Tibial nerve (tissue), 4 donors: ENCODE measurements at regions not wholly inside any gene's neighbourhood (a gene's known extent, or its start where the extent isn't known, plus 50 kb on each side); places are given as distances from the start of the nearest gene placed in this dataset.

Experiments
- DNase-seq, 2 donors: peaks; one replicate each; pipeline ENCODE4 v3.0.0-alpha.2; 2019; ENCODE audit warnings: low spot score in 2 of 2
- H3K27ac ChIP-seq, 4 donors: fragments of 200-600 bp; sonication (generic) in 3 of 4; one replicate each; pipeline ENCODE4 v1.5.1; 2017 to 2019; ENCODE audit warnings: mild to moderate bottlenecking in 1 of 4
- H3K27me3 ChIP-seq, 2 donors: fragments of 200-600 bp; sonication (generic) in 1 of 2; one replicate each; pipeline versions ENCODE4 v1.5.1 to v1.6.0; 2017 to 2019
- H3K36me3 ChIP-seq, 3 donors: fragments of 200-600 bp; sonication (generic); one replicate each; pipeline ENCODE4 v1.5.1; 2018 to 2019
- H3K4me1 ChIP-seq, 4 donors: fragments of 200-600 bp; sonication (generic) in 3 of 4; one replicate each; pipeline ENCODE4 v1.5.1; 2017 to 2019
- H3K4me3 ChIP-seq, 4 donors: fragments of 200-600 bp; sonication (generic) in 3 of 4; one replicate each; pipeline ENCODE4 v1.5.1; 2017 to 2019; ENCODE audit warnings: mild to moderate bottlenecking in 1 of 4, moderate library complexity in 1 of 4
- H3K9me3 ChIP-seq, 4 donors: fragments of 200-600 bp; sonication (generic) in 3 of 4; one replicate each; pipeline ENCODE4 v1.5.1; 2017 to 2019
- EP300 ChIP-seq, 2 donors: sonication (generic); formaldehyde crosslinking; IDR thresholded peaks; one replicate each; pipeline ENCODE4 v1.6.1; 2017; ENCODE audit warnings: antibody characterized with exemption in 2 of 2, mild to moderate bottlenecking in 1 of 2
- POLR2A ChIP-seq, 2 donors: fragments of 450-650 bp; IDR thresholded peaks; one replicate each; pipeline ENCODE4 v1.6.1; 2017; ENCODE audit warnings: antibody characterized with exemption in 2 of 2, mild to moderate bottlenecking in 2 of 2, moderate library complexity in 2 of 2
- WGBS, 2 donors: methylation state at CpG; one replicate each; pipeline ENCODE4 v1.1.5; 2018; 5-methylcytosine and 5-hydroxymethylcytosine counted together
- TF ChIP-seq, protein P1 (sequence below), 5 experiments: fragments of 200-600 bp in 3 of 5; fragments of 450-650 bp in 2 of 5; sonication (generic) in 3 of 5; IDR thresholded peaks; one replicate each; pipeline ENCODE4 v1.5.1; 2016 to 2019; ENCODE audit warnings: antibody characterized with exemption in 5 of 5, mild to moderate bottlenecking in 3 of 5, moderate library complexity in 2 of 5

DNA sequence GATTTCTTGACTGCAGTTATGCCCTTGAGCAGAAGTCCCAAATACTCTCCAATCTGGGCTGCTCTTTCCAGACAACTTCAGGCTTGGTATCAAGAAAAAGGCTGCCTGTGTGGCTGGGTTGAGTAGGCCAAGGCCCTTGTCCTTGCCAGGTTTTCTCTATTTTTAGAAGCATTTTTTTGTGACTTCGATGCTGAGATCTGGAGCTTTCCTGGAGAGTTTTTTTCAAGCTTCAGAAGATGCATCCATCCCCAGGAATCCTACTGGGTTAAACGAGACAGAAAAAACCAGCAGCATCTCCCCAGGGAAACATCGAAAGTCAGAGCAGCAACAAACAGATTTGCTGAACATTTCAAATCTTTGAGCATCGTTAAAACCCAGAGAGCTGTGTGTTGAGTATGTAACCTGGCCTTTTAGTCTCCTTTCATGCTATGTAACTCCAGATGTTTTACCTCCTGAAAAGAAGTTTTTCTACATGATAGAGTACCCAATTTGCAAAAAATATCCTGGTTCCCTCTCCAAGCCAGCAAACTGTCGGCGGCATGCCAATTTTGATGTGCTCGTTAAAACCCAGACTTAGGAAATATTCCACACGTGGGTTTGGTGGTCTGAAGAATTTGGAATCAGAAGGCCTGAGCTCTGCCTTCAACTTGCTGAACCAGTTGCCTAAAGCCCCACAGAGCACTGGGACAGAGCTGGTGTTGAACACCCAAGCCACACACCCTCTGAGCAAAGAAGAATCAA is 98.1 kb upstream of the ALDH1B1 start:
- Histone ChIP-seq H3K27ac (no peak overlapping the region), H3K4me3 (no peak overlapping the region), H3K4me1 (peaks cover 0 to 8% (median 0%) of the 10 kb centered on the region in 4 donors), H3K27me3 (no peaks in the 10 kb centered on the region), H3K36me3 (no peaks in the 10 kb centered on the region), H3K9me3 (no peaks in the 10 kb centered on the region)
- 55 to 56% methylated on average over 8 of the region's 8 CpGs for WGBS, 2 donors
- TF ChIP-seq POLR2A (IDR thresholded peaks at IDR 0.05) (no peak), EP300 (IDR thresholded peaks at IDR 0.05) (no peak)
- TF ChIP-seq, protein P1, sequence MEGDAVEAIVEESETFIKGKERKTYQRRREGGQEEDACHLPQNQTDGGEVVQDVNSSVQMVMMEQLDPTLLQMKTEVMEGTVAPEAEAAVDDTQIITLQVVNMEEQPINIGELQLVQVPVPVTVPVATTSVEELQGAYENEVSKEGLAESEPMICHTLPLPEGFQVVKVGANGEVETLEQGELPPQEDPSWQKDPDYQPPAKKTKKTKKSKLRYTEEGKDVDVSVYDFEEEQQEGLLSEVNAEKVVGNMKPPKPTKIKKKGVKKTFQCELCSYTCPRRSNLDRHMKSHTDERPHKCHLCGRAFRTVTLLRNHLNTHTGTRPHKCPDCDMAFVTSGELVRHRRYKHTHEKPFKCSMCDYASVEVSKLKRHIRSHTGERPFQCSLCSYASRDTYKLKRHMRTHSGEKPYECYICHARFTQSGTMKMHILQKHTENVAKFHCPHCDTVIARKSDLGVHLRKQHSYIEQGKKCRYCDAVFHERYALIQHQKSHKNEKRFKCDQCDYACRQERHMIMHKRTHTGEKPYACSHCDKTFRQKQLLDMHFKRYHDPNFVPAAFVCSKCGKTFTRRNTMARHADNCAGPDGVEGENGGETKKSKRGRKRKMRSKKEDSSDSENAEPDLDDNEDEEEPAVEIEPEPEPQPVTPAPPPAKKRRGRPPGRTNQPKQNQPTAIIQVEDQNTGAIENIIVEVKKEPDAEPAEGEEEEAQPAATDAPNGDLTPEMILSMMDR (IDR thresholded peaks at IDR 0.05): no peak
- peak in 1 of 2 donors; percentile 9 for DNase-seq

GRCh38 chr9:38293022-38293421 is 99.5 kb upstream of the ALDH1B1 start:
- H3K4me3 ChIP-seq: no peak overlapping the region
- 90 to 91% methylated on average over 4 of the region's 4 CpGs for WGBS, 2 donors
- peaks cover 0 to 8% (median 0%) of the 10 kb centered on the region in 4 donors for H3K4me1 ChIP-seq
- no peak overlapping the region for H3K27ac ChIP-seq
- no peaks in the 10 kb centered on the region for H3K36me3 ChIP-seq
- no peaks in the 10 kb centered on the region for H3K9me3 ChIP-seq
- no peaks in the 10 kb centered on the region for H3K27me3 ChIP-seq
- no peak for DNase-seq
- TF ChIP-seq POLR2A (IDR thresholded peaks at IDR 0.05): no peak
- TF ChIP-seq, protein P1 (IDR thresholded peaks at IDR 0.05): no peak
- TF ChIP-seq EP300 (IDR thresholded peaks at IDR 0.05): no peak

- TF ChIP-seq POLR2A (IDR thresholded peaks at IDR 0.05): no peak
- TF ChIP-seq, protein P1 (IDR thresholded peaks at IDR 0.05): no peak
- no peak for TF ChIP-seq EP300 (IDR thresholded peaks at IDR 0.05)
Observed at GRCh38 chr9:38292480-38292879, 100.0 kb upstream of the ALDH1B1 start.

DNA sequence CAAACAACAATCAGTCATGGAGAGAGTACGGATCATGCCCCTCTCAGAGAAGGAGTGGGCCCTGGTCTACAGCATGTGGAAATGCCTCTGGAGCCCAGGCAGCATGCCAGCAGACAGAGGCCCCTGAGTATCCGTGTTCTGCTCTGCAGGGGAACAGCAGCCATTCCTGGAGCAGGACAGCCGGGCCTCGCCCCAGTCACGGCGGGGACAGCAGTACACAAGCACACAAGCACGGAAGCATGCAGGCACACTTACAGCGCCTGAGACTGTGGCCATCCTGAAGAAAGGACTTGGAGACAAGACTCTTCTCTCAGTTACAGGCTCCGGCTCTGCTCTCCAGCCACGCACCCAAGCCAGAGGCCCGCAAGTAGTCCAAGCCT is 102.6 kb upstream of the ALDH1B1 start:
- TF ChIP-seq POLR2A (IDR thresholded peaks at IDR 0.05) (no peak), EP300 (IDR thresholded peaks at IDR 0.05) (no peak)
- TF ChIP-seq, protein P1 (IDR thresholded peaks at IDR 0.05): no peak
- H3K36me3 ChIP-seq: no peaks in the 10 kb centered on the region
- no peak overlapping the region for H3K4me3 ChIP-seq
- no peaks in the 10 kb centered on the region for H3K27me3 ChIP-seq
- 77 to 83% methylated on average over 7 to 11 of the region's 11 CpGs for WGBS, 2 donors
- no peaks in the 10 kb centered on the region for H3K9me3 ChIP-seq
- peaks cover 0 to 8% (median 0%) of the 10 kb centered on the region in 4 donors for H3K4me1 ChIP-seq
- no peak overlapping the region for H3K27ac ChIP-seq
- no peak for DNase-seq

More at GRCh38 chr9:38292480-38292879, 100.0 kb upstream of the ALDH1B1 start:
- H3K4me1 ChIP-seq: peaks cover 0 to 8% (median 0%) of the 10 kb centered on the region in 4 donors
- H3K36me3 ChIP-seq: no peaks in the 10 kb centered on the region
- WGBS, 2 donors: 83 to 91% methylated on average over 5 of the region's 5 CpGs
- no peak overlapping the region for H3K4me3 ChIP-seq
- no peak for DNase-seq
- no peaks in the 10 kb centered on the region for H3K9me3 ChIP-seq
- H3K27ac ChIP-seq: no peak overlapping the region
- H3K27me3 ChIP-seq: no peaks in the 10 kb centered on the region

- H3K36me3 ChIP-seq: no peaks in the 10 kb centered on the region
- H3K9me3 ChIP-seq: no peaks in the 10 kb centered on the region
- DNase-seq: no peak
- H3K4me1 ChIP-seq: peaks cover 0 to 7% (median 0%) of the 10 kb centered on the region in 4 donors
- H3K4me3 ChIP-seq: no peak overlapping the region
- no peak overlapping the region for H3K27ac ChIP-seq
- 46 to 63% methylated on average over 4 of the region's 4 CpGs for WGBS, 2 donors
- no peaks in the 10 kb centered on the region for H3K27me3 ChIP-seq
- no peak for TF ChIP-seq POLR2A (IDR thresholded peaks at IDR 0.05)
- TF ChIP-seq, protein P1 (IDR thresholded peaks at IDR 0.05): no peak
- TF ChIP-seq EP300 (IDR thresholded peaks at IDR 0.05): no peak
Observed at GRCh38 chr9:38289236-38289865, 103.2 kb upstream of the ALDH1B1 start.
